Fibroblast of skin of right biceps (primary cell): ENCODE measurements at regions not wholly inside any gene's neighbourhood (a gene's known extent, or its start where the extent isn't known, plus 50 kb on each side); places are given as distances from the start of the nearest gene placed in this dataset.

Experiments
- DNase-seq: peaks from one replicate; pipeline ENCODE4 v3.0.0-alpha.2; 2013

DNA sequence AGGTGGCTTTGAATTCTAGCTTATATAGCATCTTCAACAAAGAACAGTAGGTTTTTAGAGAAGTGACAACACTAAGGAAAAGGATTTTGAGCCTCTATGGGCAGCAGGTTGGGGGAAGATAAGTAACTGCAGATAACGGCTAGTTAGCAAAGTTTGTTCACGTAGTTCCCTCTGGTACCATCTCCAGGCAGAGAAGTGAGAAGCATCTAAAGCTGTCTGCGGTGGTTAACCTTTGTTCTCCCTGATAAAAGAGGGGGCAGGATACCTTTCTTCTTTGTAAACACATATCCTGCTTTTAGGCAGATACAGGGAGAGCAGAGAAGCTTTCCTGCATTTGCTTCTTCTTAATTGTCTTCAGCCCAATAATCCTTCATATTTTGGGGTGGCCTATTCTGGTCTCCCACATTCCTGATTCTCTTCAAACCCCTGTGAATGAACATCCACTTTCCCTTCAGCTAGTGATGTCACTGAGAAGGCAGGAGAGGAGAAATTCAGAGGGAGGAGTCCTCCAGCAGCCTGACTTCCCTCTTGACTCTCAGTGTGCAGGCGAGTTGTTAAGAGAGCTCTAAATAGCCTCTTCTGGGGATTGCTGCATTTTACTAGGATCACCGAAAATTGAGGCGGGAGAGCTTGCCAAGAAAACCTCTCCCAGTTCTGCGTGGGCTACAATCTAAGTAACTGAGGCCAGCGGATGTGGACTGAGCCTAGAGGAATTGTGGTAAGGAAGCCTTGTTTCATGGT lies 393.7 kb upstream of the C2CD4B start:
- peak; percentile 25 for DNase-seq

GRCh38 chr15:62559381-62559733 lies 394.3 kb upstream of the C2CD4B start:
- DNase-seq, result no peak

- no peak for DNase-seq
Observed at GRCh38 chr15:62561059-62561519, 396.0 kb upstream of the C2CD4B start.

DNA sequence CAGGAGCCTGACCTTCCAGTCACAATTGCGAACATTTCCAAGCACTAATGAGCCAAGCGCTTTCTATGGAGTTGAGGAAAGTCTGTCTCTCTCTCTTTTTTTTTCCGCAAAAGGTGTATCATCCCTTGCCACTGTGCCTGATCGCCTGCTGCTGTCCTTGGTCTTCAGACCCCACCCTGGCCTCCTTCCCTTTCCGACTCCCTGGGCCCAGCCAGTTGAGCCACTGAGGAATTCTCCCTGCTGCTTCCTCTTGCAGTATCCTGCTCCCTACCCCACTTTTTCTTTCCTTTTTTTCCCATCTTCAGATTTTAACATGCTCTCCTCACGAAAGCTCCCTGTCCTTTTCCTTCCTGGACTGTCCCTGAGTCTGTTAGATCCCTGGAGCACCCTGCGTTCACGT lies 396.5 kb upstream of the C2CD4B start:
- DNase-seq, result no peak

- peak; percentile 19 for DNase-seq
Observed at GRCh38 chr15:62564886-62565633, 400.0 kb upstream of the C2CD4B start.

DNA sequence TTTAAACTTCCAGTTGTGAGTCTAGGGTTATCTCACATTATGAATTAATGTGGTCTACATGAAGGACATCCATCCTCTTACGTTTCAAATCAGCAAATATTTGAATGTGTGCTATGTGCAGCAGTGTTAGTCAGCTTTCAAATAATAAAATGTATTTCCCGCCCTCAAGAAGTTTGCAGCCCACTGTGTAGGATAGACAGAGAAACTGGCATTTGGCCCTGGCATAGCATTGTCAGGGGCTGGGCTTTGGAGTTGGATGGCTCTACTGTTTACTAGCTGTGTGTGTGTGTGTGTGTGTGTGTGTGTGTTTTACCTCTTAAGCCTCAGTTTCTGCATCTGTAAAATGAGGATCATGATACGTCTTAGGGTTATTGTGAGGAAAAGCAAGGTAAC lies 400.5 kb upstream of the C2CD4B start:
- DNase-seq, result peak; percentile 19

DNA sequence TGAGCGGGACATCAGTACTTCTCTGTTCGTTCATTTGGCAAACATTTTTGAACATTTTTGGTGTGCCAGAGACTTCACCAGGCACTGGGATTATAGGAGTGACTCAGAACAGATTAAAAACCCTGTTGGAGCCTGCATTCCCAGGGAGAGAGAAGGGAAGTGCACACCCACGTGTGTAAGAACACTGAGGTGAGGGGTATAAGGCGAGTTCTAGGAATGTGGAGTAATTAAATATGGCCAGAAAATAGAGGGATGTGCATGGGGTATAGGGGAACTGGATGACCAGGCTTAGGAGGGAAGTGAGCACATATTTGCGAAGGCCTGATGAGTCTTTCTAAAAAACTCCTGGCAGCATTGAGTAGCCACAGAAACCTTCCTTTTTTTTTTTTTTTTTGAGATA lies 401.2 kb upstream of the C2CD4B start:
- peak; percentile 61 for DNase-seq

- DNase-seq, result no peak
Observed at GRCh38 chr15:62567501-62567900, 402.4 kb upstream of the C2CD4B start.

- DNase-seq, result no peak
Observed at GRCh38 chr15:62568004-62568403, 402.9 kb upstream of the C2CD4B start.

- no peak for DNase-seq
Observed at GRCh38 chr15:62568702-62569101, 403.6 kb upstream of the C2CD4B start.

DNA sequence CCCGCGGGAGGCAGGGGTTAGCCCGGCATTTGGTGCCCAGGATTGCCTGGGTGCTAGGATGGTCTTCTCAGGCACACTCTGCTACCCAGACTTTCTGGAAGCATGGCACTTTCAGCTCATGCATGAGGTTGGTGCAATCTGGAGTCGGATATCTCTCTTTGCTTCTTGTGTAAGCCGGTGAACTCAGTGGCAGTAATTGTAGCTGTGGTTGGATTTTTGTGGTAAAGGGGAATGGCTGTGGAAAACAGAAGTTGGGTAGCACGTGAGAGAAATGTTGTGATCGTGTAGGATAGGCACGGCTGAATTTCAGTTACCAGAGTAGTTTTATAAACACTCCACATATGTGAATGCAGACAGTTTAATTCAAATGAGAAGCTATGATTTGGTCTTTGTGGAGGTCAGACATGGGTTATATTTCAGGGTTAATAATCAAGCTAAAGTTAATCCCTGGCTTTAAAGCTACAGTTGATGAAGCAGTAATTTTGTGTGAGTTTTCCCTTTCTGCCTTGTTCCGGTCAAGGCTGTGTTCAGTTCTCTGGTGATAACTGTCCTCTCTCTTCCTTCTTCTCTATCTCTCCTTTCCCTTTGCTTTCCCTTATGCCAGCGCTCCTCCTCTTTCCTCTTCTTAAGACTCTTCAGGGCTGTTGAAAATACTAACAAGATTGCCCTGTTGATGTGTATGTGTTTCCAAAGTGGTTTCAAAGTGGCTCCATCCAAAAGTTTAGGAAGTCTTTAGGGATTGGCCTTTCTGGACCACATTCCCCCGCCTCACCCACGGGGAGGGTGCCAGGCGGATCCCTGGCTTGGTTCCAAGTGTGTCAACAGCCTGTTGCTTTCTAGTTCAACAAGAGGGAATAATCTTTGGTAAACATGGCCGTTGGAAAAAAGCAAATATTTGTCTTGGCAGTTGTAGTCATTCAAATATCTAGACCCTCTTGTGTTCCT lies 404.6 kb upstream of the C2CD4B start:
- peak; percentile 90 for DNase-seq

- no peak for DNase-seq
Observed at GRCh38 chr15:62570405-62570783, 405.3 kb upstream of the C2CD4B start.

GRCh38 chr15:62571072-62571471 lies 406.0 kb upstream of the C2CD4B start:
- no peak for DNase-seq

- no peak for DNase-seq
Observed at GRCh38 chr15:62572797-62573196, 407.7 kb upstream of the C2CD4B start.

GRCh38 chr15:62573876-62574275 lies 408.8 kb upstream of the C2CD4B start:
- no peak for DNase-seq

DNA sequence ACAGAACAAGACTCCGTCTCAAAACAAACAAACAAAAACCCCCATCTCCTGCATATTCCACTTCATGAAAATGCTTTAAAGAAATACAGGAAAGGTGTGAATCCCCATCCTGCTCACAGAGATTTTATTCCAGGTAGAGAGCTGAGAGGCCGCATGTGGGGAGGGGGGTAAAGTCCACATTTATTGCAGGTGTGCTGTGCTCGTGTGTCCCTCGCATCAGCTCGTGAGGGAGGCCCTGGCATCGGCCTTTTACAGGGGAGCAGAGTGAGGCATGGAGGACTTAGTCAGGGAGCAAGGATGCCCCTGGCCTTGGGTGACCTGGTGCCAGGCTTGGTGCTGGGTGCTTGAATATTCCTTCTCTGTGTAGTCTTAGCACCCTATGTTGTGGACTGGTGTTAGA lies 413.5 kb upstream of the C2CD4B start:
- DNase-seq, result no peak

GRCh38 chr15:62578960-62579359 lies 413.9 kb upstream of the C2CD4B start:
- no peak for DNase-seq

- no peak for DNase-seq
Observed at GRCh38 chr15:62579842-62580241, 414.8 kb upstream of the C2CD4B start.

- DNase-seq, result no peak
Observed at GRCh38 chr15:62582580-62582979, 417.5 kb upstream of the C2CD4B start.

DNA sequence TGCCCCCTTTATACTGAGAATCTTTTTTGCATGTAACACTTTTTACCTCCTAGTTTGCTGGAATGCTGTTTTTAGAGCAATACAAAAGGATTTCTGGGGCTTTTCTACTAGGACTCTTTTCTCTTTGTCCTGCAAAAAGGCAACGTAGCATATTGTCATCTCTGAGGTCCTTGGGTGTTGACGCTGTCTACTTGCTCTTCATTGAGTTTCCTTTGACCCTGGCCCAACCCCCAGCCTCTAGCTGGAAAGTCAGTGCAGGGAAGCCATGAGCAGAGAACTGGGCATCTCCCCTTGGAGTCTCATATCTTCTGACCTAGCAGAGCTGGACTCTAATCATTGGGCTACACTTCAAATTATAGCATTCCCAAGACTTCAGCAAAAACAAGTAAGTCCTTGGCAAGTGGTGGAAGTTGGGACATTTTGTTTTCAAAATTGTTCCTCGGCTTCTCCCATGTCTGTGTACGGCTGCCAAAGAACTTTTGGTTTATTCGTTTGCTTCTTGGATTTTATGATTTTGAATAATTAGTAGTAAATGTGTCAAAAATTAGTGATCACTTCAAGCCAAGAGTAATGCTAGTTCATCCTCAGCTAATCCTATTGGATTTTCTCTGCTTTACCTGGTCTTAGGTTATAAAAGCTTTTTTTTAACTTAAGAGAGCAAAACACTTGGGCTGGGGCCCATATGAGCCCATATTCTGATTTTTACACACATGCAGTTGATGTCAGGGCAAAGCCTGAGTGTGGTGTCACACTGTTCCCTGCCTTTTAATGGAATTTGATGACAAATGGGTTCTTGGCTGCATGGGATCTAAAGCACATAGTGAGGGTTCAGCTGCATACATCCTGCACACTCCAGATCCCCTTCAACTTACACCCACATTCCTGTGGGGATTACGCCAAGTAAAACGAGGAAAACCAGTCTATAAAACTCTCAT lies 419.5 kb upstream of the C2CD4B start:
- no peak for DNase-seq

DNA sequence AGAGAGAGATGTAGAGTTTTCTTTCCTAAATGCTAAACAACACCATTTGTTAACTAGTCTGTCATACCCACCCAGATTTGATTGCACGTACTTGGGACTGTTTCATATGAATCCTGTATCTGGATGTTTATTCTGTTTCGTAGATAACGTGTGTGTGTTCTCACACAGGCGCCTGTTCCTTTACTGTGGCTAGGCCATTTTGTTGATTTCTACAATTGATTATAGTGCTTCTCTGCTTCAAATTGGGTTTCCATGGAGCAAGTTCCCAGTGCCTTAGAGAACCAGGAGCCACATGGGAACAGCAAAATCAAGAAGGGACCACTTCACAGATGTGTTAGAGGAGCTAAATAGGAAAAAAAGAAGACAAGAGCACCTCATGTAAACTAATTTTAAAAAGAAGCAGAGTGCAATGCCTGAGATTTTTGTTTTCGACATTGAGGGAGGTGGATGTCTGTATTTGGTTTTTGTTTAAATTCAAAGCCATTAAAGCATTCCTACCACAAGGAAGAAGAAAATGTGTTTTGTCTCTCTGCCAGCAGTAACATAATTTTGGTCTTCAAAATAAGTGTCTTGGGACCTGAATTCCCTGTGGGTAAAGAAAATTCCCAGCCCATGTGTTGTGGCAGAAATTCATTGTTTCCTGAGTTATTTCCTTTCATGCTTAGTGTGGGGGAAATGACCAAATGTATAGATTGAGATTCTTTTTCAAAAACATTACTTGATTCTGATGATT lies 424.0 kb upstream of the C2CD4B start:
- DNase-seq, result peak; percentile 94
